ENCODE measurements at regions not wholly inside any gene's neighbourhood (a gene's known extent, or its start where the extent isn't known, plus 50 kb on each side); places are given as distances from the start of the nearest gene placed in this dataset.

GRCh38 chr9:87406543-87407166 lies 91.0 kb upstream of the DAPK1 start:
- TF ChIP-seq FOXK2 (IDR thresholded peaks at IDR 0.05) (no peak), ZNF384 (IDR thresholded peaks at IDR 0.05) (no peak), HDGF (IDR thresholded peaks at IDR 0.05; ENCODE audit: borderline replicate concordance) (no peak), TARDBP (IDR thresholded peaks at IDR 0.05) (no peak), SP1 (IDR thresholded peaks at IDR 0.05) (no peak), FOXA1 (IDR thresholded peaks at IDR 0.05) (no peak), BHLHE40 (IDR thresholded peaks at IDR 0.05; ENCODE audit: borderline replicate concordance) (no peak), PKNOX1 (IDR thresholded peaks at IDR 0.05) (no peak), FOXM1 (IDR thresholded peaks at IDR 0.05; ENCODE audit: borderline replicate concordance) (no peak), ELF4 (IDR thresholded peaks at IDR 0.05) (no peak), SUZ12 (IDR thresholded peaks at IDR 0.05) (no peak), ARNT (IDR thresholded peaks at IDR 0.05) (no peak), CTBP1 (IDR thresholded peaks at IDR 0.05; ENCODE audit: borderline replicate concordance) (no peak)
